ENCODE measurements at regions not wholly inside any gene's neighbourhood (a gene's known extent, or its start where the extent isn't known, plus 50 kb on each side); places are given as distances from the start of the nearest gene placed in this dataset.

DNA sequence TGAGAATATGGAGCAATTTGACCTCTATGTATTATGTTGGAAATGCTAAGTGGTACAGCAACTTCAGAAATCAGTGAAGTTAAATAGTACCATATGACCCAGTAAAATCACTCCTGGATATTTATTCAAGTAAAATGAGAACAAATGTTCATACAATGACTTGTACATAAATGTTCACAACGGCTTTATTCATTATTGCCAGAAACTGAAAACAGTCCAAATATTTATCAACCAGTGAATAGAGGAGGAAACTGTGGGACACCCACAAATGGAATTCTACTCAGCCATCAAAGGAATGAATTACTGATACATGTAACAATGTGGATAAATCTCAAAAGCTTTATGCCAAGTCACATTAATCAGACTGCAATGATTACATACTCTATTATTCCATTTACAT is 416.3 kb downstream of the AASDHPPT start:
- no peaks in the 10 kb centered on the region for H3K4me1 ChIP-seq (ENCODE audit: control insufficient read depth in 1 of 2, insufficient read depth in 2 of 2, low read length in 2 of 2)
- H3K9ac ChIP-seq (ENCODE audit: low read length): no peak overlapping the region
- H3K4me3 ChIP-seq (replicated peaks in 1 of 2; ENCODE audit: low read depth in 1 of 2, low read length in 2 of 2): no peak overlapping the region
- BruUV-seq (replicated peaks): no TSS peak
- DNase-seq (ENCODE audit: low read depth, low spot score) (no peak), ATAC-seq (no peak)
- H3K27me3 ChIP-seq (ENCODE audit: insufficient read depth, low read length): no peaks in the 10 kb centered on the region
- TF ChIP-seq, protein P1, sequence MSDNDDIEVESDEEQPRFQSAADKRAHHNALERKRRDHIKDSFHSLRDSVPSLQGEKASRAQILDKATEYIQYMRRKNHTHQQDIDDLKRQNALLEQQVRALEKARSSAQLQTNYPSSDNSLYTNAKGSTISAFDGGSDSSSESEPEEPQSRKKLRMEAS (IDR thresholded peaks at IDR 0.05): no peak
- no peak for TF ChIP-seq RAD21 (IDR thresholded peaks at IDR 0.05; ENCODE audit: low read depth)
- TF ChIP-seq TCF7L2 (IDR thresholded peaks at IDR 0.05; ENCODE audit: borderline replicate concordance, extremely low read depth, insufficient read depth, insufficient read length): no peak
- TF ChIP-seq POLR2A (IDR thresholded peaks at IDR 0.05; ENCODE audit: borderline replicate concordance, extremely low read depth, insufficient read depth, insufficient read length): no peak
- TF ChIP-seq CBX3 (IDR thresholded peaks at IDR 0.05; ENCODE audit: low read depth): no peak
- TF ChIP-seq, protein P2, sequence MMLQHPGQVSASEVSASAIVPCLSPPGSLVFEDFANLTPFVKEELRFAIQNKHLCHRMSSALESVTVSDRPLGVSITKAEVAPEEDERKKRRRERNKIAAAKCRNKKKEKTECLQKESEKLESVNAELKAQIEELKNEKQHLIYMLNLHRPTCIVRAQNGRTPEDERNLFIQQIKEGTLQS (IDR thresholded peaks at IDR 0.05): no peak
- TF ChIP-seq EZH2phosphoT487 (IDR thresholded peaks at IDR 0.05; ENCODE audit: borderline replicate concordance): no peak
- TF ChIP-seq EGR1 (IDR thresholded peaks at IDR 0.05; ENCODE audit: low read depth): no peak
- TF ChIP-seq ZFX (IDR thresholded peaks at IDR 0.05): no peak
- TF ChIP-seq, protein P3, sequence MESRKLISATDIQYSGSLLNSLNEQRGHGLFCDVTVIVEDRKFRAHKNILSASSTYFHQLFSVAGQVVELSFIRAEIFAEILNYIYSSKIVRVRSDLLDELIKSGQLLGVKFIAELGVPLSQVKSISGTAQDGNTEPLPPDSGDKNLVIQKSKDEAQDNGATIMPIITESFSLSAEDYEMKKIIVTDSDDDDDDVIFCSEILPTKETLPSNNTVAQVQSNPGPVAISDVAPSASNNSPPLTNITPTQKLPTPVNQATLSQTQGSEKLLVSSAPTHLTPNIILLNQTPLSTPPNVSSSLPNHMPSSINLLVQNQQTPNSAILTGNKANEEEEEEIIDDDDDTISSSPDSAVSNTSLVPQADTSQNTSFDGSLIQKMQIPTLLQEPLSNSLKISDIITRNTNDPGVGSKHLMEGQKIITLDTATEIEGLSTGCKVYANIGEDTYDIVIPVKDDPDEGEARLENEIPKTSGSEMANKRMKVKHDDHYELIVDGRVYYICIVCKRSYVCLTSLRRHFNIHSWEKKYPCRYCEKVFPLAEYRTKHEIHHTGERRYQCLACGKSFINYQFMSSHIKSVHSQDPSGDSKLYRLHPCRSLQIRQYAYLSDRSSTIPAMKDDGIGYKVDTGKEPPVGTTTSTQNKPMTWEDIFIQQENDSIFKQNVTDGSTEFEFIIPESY (IDR thresholded peaks at IDR 0.05; ENCODE audit: extremely low read depth, insufficient replicate concordance, low read length): no peak
- TF ChIP-seq EZH2 (IDR thresholded peaks at IDR 0.05): no peak
- no peak for TF ChIP-seq ELF1 (IDR thresholded peaks at IDR 0.05; ENCODE audit: borderline replicate concordance, low read depth)
- TF ChIP-seq SRF (IDR thresholded peaks at IDR 0.05; ENCODE audit: low read depth): no peak
- no peak for TF ChIP-seq JUND (IDR thresholded peaks at IDR 0.05)
- TF ChIP-seq, protein P4, sequence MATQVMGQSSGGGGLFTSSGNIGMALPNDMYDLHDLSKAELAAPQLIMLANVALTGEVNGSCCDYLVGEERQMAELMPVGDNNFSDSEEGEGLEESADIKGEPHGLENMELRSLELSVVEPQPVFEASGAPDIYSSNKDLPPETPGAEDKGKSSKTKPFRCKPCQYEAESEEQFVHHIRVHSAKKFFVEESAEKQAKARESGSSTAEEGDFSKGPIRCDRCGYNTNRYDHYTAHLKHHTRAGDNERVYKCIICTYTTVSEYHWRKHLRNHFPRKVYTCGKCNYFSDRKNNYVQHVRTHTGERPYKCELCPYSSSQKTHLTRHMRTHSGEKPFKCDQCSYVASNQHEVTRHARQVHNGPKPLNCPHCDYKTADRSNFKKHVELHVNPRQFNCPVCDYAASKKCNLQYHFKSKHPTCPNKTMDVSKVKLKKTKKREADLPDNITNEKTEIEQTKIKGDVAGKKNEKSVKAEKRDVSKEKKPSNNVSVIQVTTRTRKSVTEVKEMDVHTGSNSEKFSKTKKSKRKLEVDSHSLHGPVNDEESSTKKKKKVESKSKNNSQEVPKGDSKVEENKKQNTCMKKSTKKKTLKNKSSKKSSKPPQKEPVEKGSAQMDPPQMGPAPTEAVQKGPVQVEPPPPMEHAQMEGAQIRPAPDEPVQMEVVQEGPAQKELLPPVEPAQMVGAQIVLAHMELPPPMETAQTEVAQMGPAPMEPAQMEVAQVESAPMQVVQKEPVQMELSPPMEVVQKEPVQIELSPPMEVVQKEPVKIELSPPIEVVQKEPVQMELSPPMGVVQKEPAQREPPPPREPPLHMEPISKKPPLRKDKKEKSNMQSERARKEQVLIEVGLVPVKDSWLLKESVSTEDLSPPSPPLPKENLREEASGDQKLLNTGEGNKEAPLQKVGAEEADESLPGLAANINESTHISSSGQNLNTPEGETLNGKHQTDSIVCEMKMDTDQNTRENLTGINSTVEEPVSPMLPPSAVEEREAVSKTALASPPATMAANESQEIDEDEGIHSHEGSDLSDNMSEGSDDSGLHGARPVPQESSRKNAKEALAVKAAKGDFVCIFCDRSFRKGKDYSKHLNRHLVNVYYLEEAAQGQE (IDR thresholded peaks at IDR 0.05; ENCODE audit: low read depth): no peak
- no peak for TF ChIP-seq SIN3A (IDR thresholded peaks at IDR 0.05; ENCODE audit: low read depth)
- no peaks in the 10 kb centered on the region for H3K36me3 ChIP-seq (ENCODE audit: control insufficient read depth in 1 of 2, insufficient read depth in 2 of 2, low read length in 2 of 2)
- H4K20me1 ChIP-seq (ENCODE audit: insufficient read depth): no peaks in the 10 kb centered on the region
- no peak overlapping the region for H3K4me2 ChIP-seq (ENCODE audit: low read length)
- no peaks in the 10 kb centered on the region for H3K9me2 ChIP-seq (ENCODE audit: insufficient read depth)
- no peaks in the 10 kb centered on the region for H3K79me2 ChIP-seq (ENCODE audit: insufficient read depth, low read length)
- ChIA-PET CTCF (no interaction called here), POLR2A (no interaction called here), RAD21 (ENCODE audit: low non-redundant PET in 1 of 2, low total read pairs in 2 of 2, uncharacterized antibody in 2 of 2, unreplicated experiment in 2 of 2) (no interaction called here)
- H3K9me3 ChIP-seq (ENCODE audit: control insufficient read depth in 1 of 2, insufficient read depth in 1 of 2, low read depth in 1 of 2, low read length in 2 of 2): no peaks in the 10 kb centered on the region
- H2AFZ ChIP-seq (ENCODE audit: low read depth, low read length, poor library complexity, severe bottlenecking): no peak overlapping the region
- H3K27ac ChIP-seq (ENCODE audit: low read depth, low read length): no peak overlapping the region
- intact Hi-C loops (cut with micrococcal nuclease): no loop called here
